NCI-H82 treated with DMSO at 0.1 percent for 48 hours (cell line): ENCODE measurements at regions not wholly inside any gene's neighbourhood (a gene's known extent, or its start where the extent isn't known, plus 50 kb on each side); places are given as distances from the start of the nearest gene placed in this dataset.

Source experiments
- DNase-seq: peaks from one replicate; lab custom pipeline; 2025; ENCODE audit not compliant: unreplicated experiment; lab: John Stamatoyannopoulos, UW

- DNase-seq, result no peak
These were observed 125.3 kb upstream of the STMND1 start for GRCh38 chr6:16976385-16977183.

- DNase-seq, result no peak
These were observed 127.0 kb upstream of the STMND1 start for GRCh38 chr6:16974704-16975359.

DNA sequence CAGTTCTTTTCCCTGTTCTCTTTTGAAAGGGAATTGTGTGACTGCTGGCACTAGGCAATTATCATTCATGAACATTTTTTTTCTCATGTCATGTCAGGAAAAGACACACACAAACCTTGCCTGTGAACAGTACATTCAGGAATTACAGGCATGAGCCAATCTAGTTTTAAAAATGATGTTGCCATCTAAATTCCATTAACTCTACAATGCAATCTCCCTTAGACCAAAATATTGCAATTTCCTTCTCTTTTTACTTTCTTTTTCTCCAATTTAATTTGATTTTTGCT lies 127.5 kb upstream of the STMND1 start:
- DNase-seq, result no peak

- DNase-seq, result no peak
These were observed 128.1 kb upstream of the STMND1 start for GRCh38 chr6:16973545-16974386.

- no peak for DNase-seq
These were observed 128.8 kb upstream of the STMND1 start for GRCh38 chr6:16973051-16973450.

- no peak for DNase-seq
These were observed 129.3 kb upstream of the STMND1 start for GRCh38 chr6:16972535-16972934.

GRCh38 chr6:16969699-16970655 lies 131.9 kb upstream of the STMND1 start:
- DNase-seq, result no peak

- DNase-seq, result no peak
These were observed 133.7 kb upstream of the STMND1 start for GRCh38 chr6:16968101-16968500.

- DNase-seq, result peak; percentile 8
These were observed 134.4 kb upstream of the STMND1 start for GRCh38 chr6:16967470-16967817.

- no peak for DNase-seq
These were observed 134.9 kb upstream of the STMND1 start for GRCh38 chr6:16966791-16967469.

DNA sequence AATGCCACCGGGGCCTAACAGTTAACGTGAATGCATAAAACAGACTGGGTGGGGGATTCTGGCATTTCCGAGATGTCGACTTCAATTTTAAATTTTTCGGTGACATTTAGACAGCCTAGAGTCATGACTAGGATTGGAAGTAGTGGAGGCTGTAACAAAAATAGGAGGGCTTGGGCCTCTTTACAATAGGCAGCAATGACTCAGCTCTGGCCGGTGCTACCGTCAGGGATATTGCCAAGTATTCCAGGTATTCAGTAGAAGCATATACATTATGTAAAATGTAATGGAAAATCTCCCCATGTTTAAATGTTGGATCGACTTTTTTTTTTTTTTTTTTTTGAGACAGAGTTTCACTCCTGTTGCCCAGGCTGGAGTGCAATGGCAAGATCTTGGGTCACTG lies 136.2 kb upstream of the STMND1 start:
- no peak for DNase-seq

DNA sequence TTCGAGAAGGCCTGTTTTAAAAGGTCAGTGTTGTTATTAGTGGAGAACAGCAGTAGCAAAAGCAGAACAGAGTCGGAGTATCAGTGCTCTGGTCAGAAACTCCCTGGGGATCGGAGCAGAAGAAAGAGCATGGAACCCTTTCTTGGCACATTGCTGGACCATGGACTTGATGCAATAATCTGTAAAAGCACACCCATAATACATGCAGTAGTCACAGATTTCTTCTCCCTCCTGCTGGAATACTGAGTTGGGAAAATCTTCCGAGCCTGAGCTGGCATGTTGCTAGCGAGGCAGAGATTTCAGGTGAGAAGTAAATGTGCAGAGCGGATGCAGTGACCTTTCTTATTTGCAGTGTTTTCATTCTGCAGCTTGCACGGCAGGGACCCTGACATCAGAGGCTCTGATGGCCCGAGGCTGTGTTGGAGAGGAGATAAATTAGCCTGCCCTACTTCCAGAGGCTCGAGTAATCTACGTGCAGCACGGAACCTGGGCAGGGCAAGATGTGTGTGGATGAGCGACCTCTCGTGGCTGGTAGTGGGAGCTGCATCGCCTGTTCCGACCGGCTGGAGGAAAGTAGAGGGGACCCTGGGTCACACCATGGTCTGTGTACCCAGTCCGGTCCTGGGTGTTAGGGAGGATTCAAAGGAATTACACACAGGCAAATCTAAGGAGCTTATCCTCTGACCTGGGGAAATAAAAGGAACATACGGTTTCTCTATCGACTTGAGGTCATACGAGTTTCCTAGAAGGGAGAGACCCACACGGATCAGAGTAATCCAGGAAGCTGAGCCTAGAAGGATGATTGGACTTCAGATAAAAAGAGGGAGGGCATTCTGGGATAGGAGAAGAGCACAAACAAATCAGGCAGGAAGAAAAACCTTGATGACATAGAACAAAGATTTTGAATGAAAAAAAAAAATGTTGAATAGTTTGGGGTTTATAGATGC lies 137.0 kb upstream of the STMND1 start:
- peak; percentile 97 for DNase-seq

DNA sequence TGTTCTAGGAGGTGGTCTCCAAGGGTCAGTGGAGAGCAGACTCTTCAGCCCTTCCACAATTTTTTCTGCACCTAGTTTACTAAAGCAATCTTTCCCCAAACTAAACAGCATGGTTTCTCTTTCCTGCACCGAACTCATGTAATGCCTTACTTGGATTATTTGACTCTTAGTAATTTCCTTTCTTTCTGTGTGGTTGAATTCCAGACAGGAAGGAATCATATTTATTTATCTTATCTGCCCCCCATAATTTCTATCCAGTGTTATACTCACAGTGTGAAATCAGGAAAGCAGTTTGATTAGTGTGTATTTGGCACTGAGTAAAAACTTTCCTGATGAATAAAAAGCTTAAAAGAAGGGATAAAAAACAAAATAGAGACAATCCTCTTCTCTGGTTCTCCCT lies 140.3 kb upstream of the STMND1 start:
- no peak for DNase-seq

GRCh38 chr6:16959789-16960188 lies 142.1 kb upstream of the STMND1 start:
- no peak for DNase-seq

DNA sequence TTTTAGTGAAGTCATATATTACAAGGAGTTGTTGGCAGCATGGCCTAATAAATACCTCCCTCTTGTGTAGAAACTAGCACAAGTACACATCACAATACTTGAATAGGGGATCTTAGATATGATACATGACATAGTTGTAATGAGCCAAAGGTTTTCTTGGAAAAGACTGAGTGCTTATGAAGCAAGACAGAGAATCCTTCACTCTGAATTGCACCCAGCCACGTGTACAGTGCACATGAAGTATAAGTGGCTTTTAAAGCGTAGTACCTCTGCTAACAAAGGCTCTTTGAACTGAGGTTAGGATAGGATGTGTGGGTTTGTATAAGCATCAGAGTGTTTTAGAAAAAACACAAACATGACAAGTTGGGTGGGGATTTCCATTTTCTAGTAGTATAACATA lies 145.5 kb upstream of the STMND1 start:
- DNase-seq, result no peak

- DNase-seq, result no peak
These were observed 146.0 kb upstream of the STMND1 start for GRCh38 chr6:16955899-16956298.

DNA sequence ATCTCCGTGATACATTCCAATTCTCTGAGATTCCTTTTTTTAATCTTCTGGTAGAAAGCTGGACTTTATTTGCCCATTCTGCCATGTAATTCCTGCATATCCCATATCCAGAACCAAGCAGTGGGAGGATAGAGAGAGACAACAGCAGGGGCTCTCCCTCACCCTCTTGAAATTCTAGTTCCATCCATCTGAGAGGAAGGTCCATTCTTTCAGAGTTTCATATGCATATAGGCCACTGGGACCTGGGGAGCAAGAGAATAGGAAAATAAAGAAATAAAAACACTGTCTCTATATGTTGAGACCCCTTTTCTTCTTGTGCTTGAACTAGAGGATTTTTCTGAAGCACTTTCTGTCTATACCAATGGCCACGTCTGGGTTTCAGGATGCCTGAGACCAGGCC lies 147.9 kb upstream of the STMND1 start:
- no peak for DNase-seq

- no peak for DNase-seq
These were observed 148.4 kb upstream of the STMND1 start for GRCh38 chr6:16953446-16953845.

- DNase-seq, result no peak
These were observed 150.9 kb upstream of the STMND1 start for GRCh38 chr6:16950825-16951495.
